SK-N-SH (cell line): ENCODE measurements at regions not wholly inside any gene's neighbourhood (a gene's known extent, or its start where the extent isn't known, plus 50 kb on each side); places are given as distances from the start of the nearest gene placed in this dataset.

Source experiments
- CTCF ChIA-PET: fragments of 300-600, 350-600 bp; formaldehyde crosslinking; extraction: SDS; loops from one replicate; lab custom pipeline; 2021; lab: Yijun Ruan, JAX
- POLR2A ChIA-PET: fragments of 350-600 bp; sonication (Branson Sonifier 250); formaldehyde crosslinking; extraction: SDS; loops from one replicate; lab custom pipeline; 2020; ENCODE audit warnings: antibody characterized with exemption, inconsistent platforms; lab: Yijun Ruan, JAX
- DNase-seq: peaks from one replicate; pipeline ENCODE4 v3.0.0; 2012
- H2AFZ ChIP-seq: fragments of 200-600 bp; sonication (generic); 2 replicates; pipeline ENCODE4 v1.8.1; 2016; ENCODE audit warnings: antibody characterized with exemption, mild to moderate bottlenecking, low read depth
- H3F3A ChIP-seq: fragments of 200-600 bp; sonication (generic); replicated peaks from 2 replicates; pipeline ENCODE3; 2016; ENCODE audit warnings: antibody characterized with exemption, mild to moderate bottlenecking; ENCODE audit not compliant: insufficient read depth
- H3K27ac ChIP-seq, 2 experiments: fragments of 200-500 bp in 1 of 2; fragments of 200-600 bp in 1 of 2; sonication (Bioruptor generic) in 1 of 2; sonication (generic), shearing (Covaris generic) in 1 of 2; 2 replicates each; pipeline versions ENCODE4 v1.5.1 to v1.6.1; 2014 to 2016; ENCODE audit warnings: low read depth in 2 of 2, inconsistent platforms in 1 of 2, low read length in 1 of 2, mild to moderate bottlenecking in 1 of 2, mixed read lengths in 1 of 2
- H3K27me3 ChIP-seq: fragments of 200-600 bp; sonication (generic), shearing (Covaris generic); 2 replicates; pipeline ENCODE4 v1.6.1; 2016; ENCODE audit warnings: mixed run types; ENCODE audit not compliant: insufficient read depth
- H3K36me3 ChIP-seq, 2 experiments: fragments of 200-500 bp in 1 of 2; fragments of 200-600 bp in 1 of 2; sonication (Bioruptor generic) in 1 of 2; sonication (generic) in 1 of 2; replicated peaks in 1 of 2; 2 replicates each; pipeline versions ENCODE3 to v1.5.1; 2014 to 2016; ENCODE audit warnings: low read length in 1 of 2, mild to moderate bottlenecking in 1 of 2; ENCODE audit not compliant: insufficient read depth in 2 of 2, control insufficient read depth in 1 of 2
- H3K4me1 ChIP-seq, 2 experiments: fragments of 200-500 bp in 1 of 2; fragments of 200-600 bp in 1 of 2; sonication (Bioruptor generic) in 1 of 2; sonication (generic), shearing (Covaris generic) in 1 of 2; 2 replicates each; pipeline versions ENCODE4 v1.5.1 to v1.6.1; 2014 to 2016; ENCODE audit warnings: low read depth in 1 of 2, low read length in 1 of 2, mixed run types in 1 of 2; ENCODE audit not compliant: insufficient read depth in 2 of 2, control insufficient read depth in 1 of 2
- H3K4me2 ChIP-seq: fragments of 200-600 bp; sonication (generic), shearing (Covaris generic); 2 replicates; pipeline ENCODE4 v1.6.1; 2017; ENCODE audit warnings: mixed run types
- H3K4me3 ChIP-seq, 2 experiments: fragments of 200-500 bp in 1 of 2; fragments of 200-600 bp in 1 of 2; sonication (Bioruptor generic) in 1 of 2; sonication (generic), shearing (Covaris generic) in 1 of 2; 2 replicates each; pipeline versions ENCODE4 v1.5.1 to v1.8.1; 2014 to 2016; ENCODE audit warnings: low read depth in 2 of 2, inconsistent platforms in 1 of 2, low read length in 1 of 2, mild to moderate bottlenecking in 1 of 2, mixed read lengths in 1 of 2, moderate library complexity in 1 of 2
- H3K79me2 ChIP-seq: fragments of 200-600 bp; sonication (generic); 2 replicates; pipeline ENCODE4 v1.8.1; 2017; ENCODE audit warnings: mild to moderate bottlenecking; ENCODE audit not compliant: insufficient read depth
- H3K9ac ChIP-seq: fragments of 200-600 bp; sonication (generic); 2 replicates; pipeline ENCODE4 v1.6.1; 2017; ENCODE audit warnings: mixed run types
- H3K9me2 ChIP-seq: fragments of 200-600 bp; sonication (generic); 2 replicates; pipeline ENCODE4 v1.6.1; 2017; ENCODE audit warnings: mixed run types
- H3K9me3 ChIP-seq: fragments of 200-600 bp; sonication (generic); 2 replicates; pipeline ENCODE4 v1.6.1; 2017; ENCODE audit warnings: mixed run types, mild to moderate bottlenecking, moderate library complexity
- H4K20me1 ChIP-seq: fragments of 200-600 bp; sonication (generic); 2 replicates; pipeline ENCODE4 v1.6.1; 2017; ENCODE audit warnings: mild to moderate bottlenecking, mixed run types; ENCODE audit not compliant: insufficient read depth
- EZH2phosphoT487 ChIP-seq: fragments of 200-600 bp; sonication (generic); IDR thresholded peaks from 2 replicates; pipeline ENCODE4 v1.6.1; 2017; ENCODE audit warnings: low read depth, mixed run types, mild to moderate bottlenecking, antibody characterized with exemption, moderate library complexity, borderline replicate concordance
- FOXM1 ChIP-seq: IDR thresholded peaks from 2 replicates; pipeline ENCODE4 v1.4.0; 2012; ENCODE audit warnings: low read depth, mild to moderate bottlenecking
- GABPA ChIP-seq: IDR thresholded peaks from 2 replicates; pipeline ENCODE4 v1.4.0; 2012; ENCODE audit warnings: low read depth, mild to moderate bottlenecking
- JUND ChIP-seq: IDR thresholded peaks from 2 replicates; pipeline ENCODE4 v1.4.0; 2012
- MEF2A ChIP-seq: IDR thresholded peaks from 2 replicates; pipeline ENCODE4 v1.4.0; 2012; ENCODE audit warnings: low read depth, borderline replicate concordance
- NFIC ChIP-seq: IDR thresholded peaks from 2 replicates; pipeline ENCODE4 v1.4.0; 2012; ENCODE audit warnings: borderline replicate concordance
- PBX3 ChIP-seq: IDR thresholded peaks from 2 replicates; pipeline ENCODE4; 2012
- RAD21 ChIP-seq: IDR thresholded peaks from 2 replicates; pipeline ENCODE4 v1.6.1; 2012; ENCODE audit warnings: mild to moderate bottlenecking, low read length
- RCOR1 ChIP-seq: fragments of 150-350 bp; IDR thresholded peaks from 2 replicates; pipeline ENCODE4 v1.6.1; 2017; ENCODE audit warnings: antibody characterized with exemption, low read length
- RFX5 ChIP-seq: IDR thresholded peaks from 2 replicates; pipeline ENCODE4 v1.6.1; 2012; ENCODE audit warnings: mild to moderate bottlenecking, improper control_type of control experiment, low read length
- TAF1 ChIP-seq: IDR thresholded peaks from 2 replicates; pipeline ENCODE4 v1.6.1; 2012; ENCODE audit warnings: low read depth, mild to moderate bottlenecking, low read length, moderate library complexity, borderline replicate concordance
- TCF12 ChIP-seq: IDR thresholded peaks from 2 replicates; pipeline ENCODE4 v1.4.0; 2012
- TEAD4 ChIP-seq: IDR thresholded peaks from 2 replicates; pipeline ENCODE4 v1.4.0; 2012; ENCODE audit warnings: mild to moderate bottlenecking, borderline replicate concordance; ENCODE audit not compliant: insufficient read depth
- USF2 ChIP-seq: fragments of 150-350 bp; IDR thresholded peaks from 2 replicates; pipeline ENCODE4 v1.6.1; 2017; ENCODE audit warnings: antibody characterized with exemption, low read length, low read depth, borderline replicate concordance
- WGBS: methylation state at CpG from one replicate; pipeline ENCODE4 v1.1.6; 2017; ENCODE audit warnings: low lambda C conversion rate; 5-methylcytosine and 5-hydroxymethylcytosine counted together

- no peaks in the 10 kb centered on the region for H3K79me2 ChIP-seq
- no peak overlapping the region for H3K4me3 ChIP-seq
- H3K27me3 ChIP-seq: no peaks in the 10 kb centered on the region
- H3K4me1 ChIP-seq: no peaks in the 10 kb centered on the region; a peak in 1 of 4 replicates
- peaks cover 22% of the 10 kb centered on the region for H3F3A ChIP-seq
- no peaks in the 10 kb centered on the region for H3K9me2 ChIP-seq
- H2AFZ ChIP-seq: no peak overlapping the region
- H3K9ac ChIP-seq: no peak overlapping the region
- H3K9me3 ChIP-seq: no peaks in the 10 kb centered on the region
- no peak for TF ChIP-seq EZH2phosphoT487
- TF ChIP-seq GABPA: no peak
- TF ChIP-seq TAF1: no peak
- no peak for TF ChIP-seq JUND
- no peak for TF ChIP-seq FOXM1
- no peak for TF ChIP-seq TCF12
- no peak for TF ChIP-seq NFIC
- TF ChIP-seq USF2: no peak
- no peak for TF ChIP-seq RCOR1
- no peak for DNase-seq
- WGBS: 60% methylated on average over 2 of the region's 2 CpGs
- POLR2A ChIA-PET: no interaction called here
- peak overlapping the region; percentile 76 to 79; a peak in 3 of 4 replicates for H3K27ac ChIP-seq
- no peaks in the 10 kb centered on the region for H3K36me3 ChIP-seq
- CTCF ChIA-PET: no interaction called here
- H4K20me1 ChIP-seq: no peaks in the 10 kb centered on the region
- H3K4me2 ChIP-seq: no peak overlapping the region
These were observed 103.5 kb upstream of the HIVEP1 start for GRCh38 chr6:11908436-11909105.

DNA sequence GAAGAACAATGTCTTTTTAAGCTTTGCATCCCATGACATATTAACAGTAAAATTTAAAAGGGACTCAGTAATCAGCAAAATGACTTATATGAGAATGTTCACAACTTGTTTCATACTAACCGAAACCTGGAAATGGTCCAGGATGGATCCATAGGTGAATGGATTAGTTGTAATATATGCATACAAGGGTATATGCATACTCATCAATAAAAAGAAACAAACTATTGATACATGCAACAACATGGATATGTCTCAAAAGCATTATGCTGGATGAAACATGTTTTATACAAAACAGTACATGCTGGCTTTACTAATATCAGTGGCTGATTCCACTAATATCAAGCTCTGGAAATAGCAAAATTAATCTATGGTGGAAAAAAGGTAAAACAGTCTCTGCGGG lies 108.5 kb upstream of the HIVEP1 start:
- 98% methylated on average over 2 of the region's 2 CpGs for WGBS
- no peaks in the 10 kb centered on the region for H3F3A ChIP-seq
- H2AFZ ChIP-seq: no peak overlapping the region
- H3K36me3 ChIP-seq: no peaks in the 10 kb centered on the region
- no peaks in the 10 kb centered on the region for H4K20me1 ChIP-seq
- no peak overlapping the region for H3K4me2 ChIP-seq
- DNase-seq: no peak
- H3K4me3 ChIP-seq: no peak overlapping the region
- ChIA-PET POLR2A (no interaction called here), CTCF (no interaction called here)
- H3K27me3 ChIP-seq: no peaks in the 10 kb centered on the region
- H3K9me2 ChIP-seq: no peaks in the 10 kb centered on the region
- TF ChIP-seq TEAD4: no peak
- no peak for TF ChIP-seq RAD21
- no peak for TF ChIP-seq MEF2A
- no peak for TF ChIP-seq GABPA
- TF ChIP-seq RFX5: no peak
- TF ChIP-seq PBX3: no peak
- TF ChIP-seq, all 33 proteins: peak for 0
- no peak overlapping the region for H3K27ac ChIP-seq
- H3K9me3 ChIP-seq: no peaks in the 10 kb centered on the region
- no peaks in the 10 kb centered on the region for H3K4me1 ChIP-seq
- no peak overlapping the region for H3K9ac ChIP-seq
- H3K79me2 ChIP-seq: no peaks in the 10 kb centered on the region
